ENCODE measurements at regions not wholly inside any gene's neighbourhood (a gene's known extent, or its start where the extent isn't known, plus 50 kb on each side); places are given as distances from the start of the nearest gene placed in this dataset.

GRCh38 chr7:106365252-106366005, 80.6 kb upstream of the NAMPT start:
- TF ChIP-seq CTCF (IDR thresholded peaks at IDR 0.05): no peak
- TF ChIP-seq EP300 (IDR thresholded peaks at IDR 0.05; ENCODE audit: low read depth): no peak
- TF ChIP-seq POLR2AphosphoS5 (IDR thresholded peaks at IDR 0.05): no peak
